GM21825 (cell line): ENCODE measurements at regions not wholly inside any gene's neighbourhood (a gene's known extent, or its start where the extent isn't known, plus 50 kb on each side); places are given as distances from the start of the nearest gene placed in this dataset.
"Not testable (repeated sequence)": the region's sequence is repeated elsewhere in the genome, so short reads cannot be mapped to it uniquely, and the experiment has no call there.

Experiments used
- ATAC-seq: cut with Tn5 transposase; IDR thresholded peaks from one replicate; pipeline ENCODE4 v1.9.1; 2021; ENCODE audit warnings: mild to moderate bottlenecking, moderate library complexity; ENCODE audit not compliant: unreplicated experiment

- ATAC-seq, result no peak
Measured at GRCh38 chr5:164466033-164466432, 960.6 kb downstream of the MAT2B start.

- no peak for ATAC-seq
Measured at GRCh38 chr5:164470312-164470711, 964.9 kb downstream of the MAT2B start.

DNA sequence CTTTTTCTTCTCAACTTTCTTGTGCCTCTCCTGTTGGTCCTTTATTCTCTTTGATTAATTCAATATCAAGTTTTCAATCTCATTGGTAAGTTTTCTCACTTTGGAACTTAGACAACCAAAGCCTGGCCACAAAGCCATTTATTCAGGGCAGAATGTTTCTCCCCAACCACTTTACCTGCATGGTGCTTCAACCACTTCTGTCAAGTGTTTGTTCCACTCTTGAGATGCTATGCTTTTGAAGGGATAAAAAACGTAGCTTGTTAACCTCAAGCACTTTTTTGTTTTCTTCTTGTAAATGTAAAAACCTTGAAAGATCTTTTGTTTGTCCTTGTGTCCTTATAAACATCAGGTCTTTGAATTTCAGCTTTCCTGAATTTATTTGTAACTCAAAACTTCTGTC, 966.7 kb downstream of the MAT2B start:
- no peak for ATAC-seq

GRCh38 chr5:164475339-164475977, 970.0 kb downstream of the MAT2B start:
- ATAC-seq, result no peak

DNA sequence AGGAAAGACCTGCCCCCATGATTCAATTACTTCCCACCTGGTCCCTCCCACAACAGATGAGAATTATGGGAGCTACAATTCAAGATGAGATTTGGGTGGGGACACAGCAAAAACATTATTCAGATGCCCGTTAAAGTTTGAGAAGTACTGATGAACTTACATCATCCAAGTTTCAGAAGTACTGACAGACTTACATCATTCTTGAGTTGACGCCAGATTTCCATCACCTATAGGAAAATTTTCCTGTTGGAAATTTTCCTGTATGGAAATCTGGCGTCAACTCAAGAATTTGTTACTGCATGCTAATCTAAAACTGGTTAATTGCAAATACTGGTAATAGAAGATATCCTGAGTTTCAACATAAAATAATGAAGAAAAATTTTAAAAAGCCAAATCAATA, 975.9 kb downstream of the MAT2B start:
- ATAC-seq, result no peak

DNA sequence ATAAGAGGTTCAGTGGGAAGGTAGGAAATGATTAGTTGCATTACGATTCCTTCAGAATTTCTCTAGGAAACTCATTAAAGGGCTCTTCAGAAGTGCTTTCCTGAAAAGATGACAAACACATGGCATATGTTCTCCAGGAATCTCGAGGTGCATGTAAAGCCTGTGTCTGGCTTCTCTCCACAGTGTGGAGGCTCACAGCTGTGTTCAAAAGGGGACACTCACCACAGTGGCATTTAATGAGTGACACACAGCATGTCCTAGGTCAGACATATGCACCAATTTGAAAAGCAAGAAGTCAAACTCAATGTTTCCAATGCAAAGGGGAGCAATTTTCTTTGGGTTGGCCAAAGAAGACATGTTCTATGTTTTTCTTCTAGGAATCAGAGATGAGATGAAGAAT, 976.9 kb downstream of the MAT2B start:
- ATAC-seq, result no peak

DNA sequence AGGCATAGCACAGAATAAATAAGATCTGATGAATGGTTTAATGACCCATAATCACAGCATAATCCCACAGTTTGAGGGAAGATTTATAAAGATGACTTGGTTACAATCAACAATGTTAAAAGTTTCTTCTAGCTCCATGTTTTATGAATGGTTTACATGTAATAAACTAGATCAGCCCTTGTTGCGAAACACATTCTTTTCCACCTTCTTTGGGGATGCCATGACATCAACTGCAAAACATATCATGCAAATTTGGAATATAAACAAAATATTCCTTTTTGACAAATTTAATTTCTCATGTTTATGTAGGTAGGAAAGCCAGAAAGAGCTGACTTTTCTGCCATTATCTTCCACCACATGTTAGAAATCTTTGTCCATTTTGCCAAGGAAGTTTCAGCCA, 979.5 kb downstream of the MAT2B start:
- ATAC-seq, result no peak

DNA sequence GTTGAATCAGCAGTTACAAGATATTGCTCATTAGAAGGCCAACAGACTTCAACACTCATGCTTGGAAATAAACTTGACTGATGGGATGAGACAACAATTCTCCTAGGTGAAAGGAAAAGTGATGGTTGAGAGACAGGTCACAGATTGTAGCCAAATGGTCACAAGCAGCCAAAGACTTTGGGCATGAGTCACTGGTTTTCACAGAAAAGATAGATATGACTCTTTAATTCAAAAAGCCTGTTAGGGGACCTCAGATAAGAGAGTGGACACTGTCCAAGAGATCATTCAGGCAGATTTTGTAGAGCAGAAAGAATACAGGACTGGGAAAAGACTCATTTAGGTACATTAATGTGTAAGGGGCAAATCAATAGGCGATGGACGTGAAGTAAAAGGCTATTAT, 982.5 kb downstream of the MAT2B start:
- ATAC-seq, result no peak

DNA sequence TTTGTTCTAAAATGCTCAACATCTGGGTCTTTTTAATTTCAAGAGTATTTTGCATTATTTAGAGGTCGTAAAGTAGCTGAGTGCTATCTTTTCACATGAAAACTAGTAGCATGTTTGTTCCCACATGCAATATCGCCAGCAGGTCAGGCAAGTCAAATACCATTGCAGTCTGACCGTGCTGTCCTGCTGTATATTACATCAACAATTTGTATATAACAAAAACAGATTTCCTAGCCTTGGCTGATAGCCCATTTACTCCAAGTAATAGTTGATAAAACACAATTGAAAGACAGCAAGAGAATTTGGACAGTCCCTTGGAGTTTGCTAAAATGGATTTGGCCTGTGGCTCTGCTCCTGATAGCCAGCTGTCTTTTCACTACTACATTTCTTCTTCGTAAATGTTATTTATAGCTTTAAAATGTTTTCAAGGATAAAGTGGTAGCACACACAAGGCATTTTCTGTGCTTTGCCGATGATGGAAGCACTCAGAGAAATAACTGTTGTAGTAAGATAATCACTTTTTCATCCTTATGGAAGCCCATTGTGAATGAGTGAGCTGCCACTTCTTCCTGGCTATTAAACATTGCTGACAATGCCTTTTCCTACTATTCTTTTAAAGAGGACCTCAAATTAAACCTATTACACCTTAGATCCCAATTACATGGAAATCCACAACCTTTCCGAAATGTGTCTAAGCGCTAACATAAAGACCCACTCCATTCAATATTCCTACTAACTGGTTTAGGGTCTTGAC, 992.1 kb downstream of the MAT2B start:
- no peak for ATAC-seq

DNA sequence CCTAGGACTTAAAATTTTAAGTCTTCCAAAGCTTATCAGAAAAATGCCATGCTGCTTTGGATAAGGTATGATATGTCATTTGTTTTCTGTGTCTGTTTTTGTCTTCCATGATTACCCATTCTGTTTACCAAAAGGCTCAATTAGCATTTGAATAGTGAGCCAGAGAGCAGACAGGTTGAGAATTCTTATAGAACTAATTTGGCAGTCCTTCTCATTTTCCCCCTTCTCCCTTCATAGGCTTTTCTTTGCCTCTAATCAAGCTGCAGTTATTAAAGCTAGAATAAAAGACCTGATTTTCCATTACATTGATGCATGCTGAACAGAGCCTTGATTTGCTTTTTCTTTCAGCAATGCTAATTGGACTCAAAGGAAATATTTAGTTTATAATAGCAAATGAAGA, 993.0 kb downstream of the MAT2B start:
- no peak for ATAC-seq

GRCh38 chr5:164500856-164501255, 995.4 kb downstream of the MAT2B start:
- ATAC-seq, result no peak

DNA sequence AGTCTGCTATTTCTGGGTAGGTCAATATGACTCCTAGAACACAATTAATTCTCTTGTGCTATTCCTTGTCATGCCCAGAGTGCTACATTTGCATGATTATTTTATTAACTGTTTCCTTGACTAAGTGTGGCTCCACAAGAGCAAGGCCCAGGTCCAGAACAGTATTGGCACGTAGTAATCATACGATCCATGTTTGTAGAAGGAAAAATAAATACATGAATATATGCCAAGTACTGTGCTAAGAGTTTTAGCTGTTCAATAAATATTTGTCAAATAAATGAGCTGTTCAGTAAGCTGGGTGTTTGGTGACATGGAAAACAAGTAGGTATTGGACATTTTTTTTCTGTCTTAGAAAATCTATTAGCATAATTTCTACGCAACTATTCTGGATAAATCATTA, 995.9 kb downstream of the MAT2B start:
- no peak for ATAC-seq

- ATAC-seq, result peak; percentile 52
Measured at GRCh38 chr5:164504141-164504772, 998.8 kb downstream of the MAT2B start.

GRCh38 chr5:164505791-164506190, 1000.4 kb downstream of the MAT2B start:
- ATAC-seq, result no peak

DNA sequence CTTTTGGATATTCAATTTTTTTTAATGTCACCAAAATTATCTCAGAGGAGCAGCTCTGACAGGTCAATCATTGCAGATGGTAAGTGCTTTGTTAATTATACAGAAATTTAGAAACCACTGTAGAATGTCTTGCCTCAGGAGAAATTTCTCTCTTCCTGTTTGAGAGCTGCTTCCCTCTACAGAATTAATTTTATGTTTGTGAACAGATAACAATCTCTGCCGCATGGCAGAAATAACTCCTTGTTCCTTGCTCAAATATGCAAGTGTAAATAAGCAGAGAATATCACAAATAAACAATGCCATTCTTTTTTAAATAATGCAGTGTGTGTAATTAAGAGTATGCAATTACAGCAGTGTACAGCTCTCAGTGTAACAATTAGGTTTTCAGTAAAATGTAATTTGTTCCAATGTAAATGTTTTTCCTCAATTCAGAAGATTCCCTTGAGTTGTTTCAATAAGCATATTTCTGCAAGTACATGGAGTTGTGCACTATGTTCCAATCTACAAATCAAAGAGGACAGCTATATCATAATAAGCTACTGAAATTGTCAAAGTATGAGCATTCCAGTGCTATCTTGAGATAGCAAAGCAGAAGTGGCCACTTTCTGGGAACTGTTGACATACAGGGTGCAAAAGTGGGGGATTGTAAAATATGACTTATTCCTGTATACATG, 1012.8 kb downstream of the MAT2B start:
- no peak for ATAC-seq

- ATAC-seq, result no peak
Measured at GRCh38 chr5:164518741-164519080, 1013.3 kb downstream of the MAT2B start.

- no peak for ATAC-seq
Measured at GRCh38 chr5:164532235-164532900, 1026.9 kb downstream of the MAT2B start.

DNA sequence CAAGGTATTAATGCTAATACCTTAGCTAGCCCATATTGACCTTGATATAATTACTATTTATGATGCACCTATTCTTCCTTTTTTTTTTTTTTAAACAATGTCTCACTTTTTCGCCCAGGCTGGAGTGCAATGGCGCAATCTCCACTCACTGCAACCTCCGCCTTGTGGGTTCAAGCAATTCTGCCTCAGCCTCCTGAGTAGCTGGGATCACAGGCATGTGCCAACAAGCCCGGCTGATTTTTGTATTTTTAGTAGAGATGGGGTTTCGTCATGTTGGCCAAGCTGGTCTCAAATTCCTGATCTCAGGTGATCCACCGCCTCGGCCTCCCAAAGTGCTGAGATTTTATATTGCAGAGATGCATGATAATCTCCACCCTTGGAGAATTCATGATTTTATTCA, 1028.0 kb downstream of the MAT2B start:
- ATAC-seq, result not testable (repeated sequence)

DNA sequence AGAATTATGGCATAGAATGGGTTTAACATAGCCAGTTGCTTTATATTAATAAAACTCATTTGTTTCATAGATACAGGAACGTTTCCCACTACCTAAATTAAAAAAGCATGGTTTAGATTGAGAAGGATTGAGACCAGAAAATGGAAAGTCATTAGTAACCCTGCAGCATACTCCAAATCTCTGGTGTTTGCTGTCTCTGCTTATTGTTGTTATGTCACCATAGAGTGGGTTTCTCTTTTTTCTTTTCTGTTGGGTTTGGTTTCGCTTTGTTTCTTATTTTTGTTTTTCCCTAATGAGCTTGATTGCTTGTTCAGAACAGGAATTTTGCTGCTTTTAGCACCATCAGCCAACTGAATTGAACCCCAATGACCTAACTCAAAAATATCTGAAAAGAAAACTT, 1034.8 kb downstream of the MAT2B start:
- no peak for ATAC-seq

DNA sequence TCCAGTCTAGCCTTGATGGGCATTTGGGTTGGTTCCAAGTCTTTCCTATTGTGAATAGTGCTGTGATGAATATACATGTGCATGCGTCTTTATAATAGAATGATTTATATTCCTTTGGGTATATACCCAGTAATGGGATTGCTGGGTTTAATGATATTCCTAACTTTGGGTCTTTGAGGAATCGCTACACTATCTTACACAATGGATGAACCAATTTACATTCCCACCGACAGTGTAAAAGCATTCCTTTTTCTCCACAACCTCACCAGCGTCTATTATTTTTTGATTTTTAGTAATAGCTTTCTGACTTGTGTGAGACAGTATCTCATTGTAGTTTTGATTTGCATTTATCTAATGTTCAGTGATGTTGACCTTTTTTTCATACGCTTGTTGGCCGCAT, 1040.1 kb downstream of the MAT2B start:
- ATAC-seq, result no peak

DNA sequence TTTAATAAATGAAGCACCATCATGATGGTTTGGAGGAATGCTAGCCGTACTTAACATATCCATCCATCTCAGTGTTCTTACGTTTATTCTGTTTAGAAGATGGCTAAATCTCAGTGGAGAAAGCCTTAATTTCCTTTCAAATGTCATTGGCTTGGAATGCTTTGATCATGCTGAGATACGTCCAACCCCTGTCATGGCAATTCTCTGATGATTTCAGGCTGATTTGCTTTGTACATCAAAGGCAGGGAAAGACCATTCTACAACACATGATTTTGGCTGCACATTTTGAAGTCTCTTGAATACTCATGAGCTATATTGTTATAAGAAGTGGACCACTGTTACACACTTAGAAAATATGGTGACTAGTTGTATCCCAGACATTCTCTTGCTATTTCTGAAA, 1048.4 kb downstream of the MAT2B start:
- no peak for ATAC-seq
